ENCODE measurements at regions not wholly inside any gene's neighbourhood (a gene's known extent, or its start where the extent isn't known, plus 50 kb on each side); places are given as distances from the start of the nearest gene placed in this dataset.

GRCh38 chr1:56410405-56410804 lies 169.0 kb downstream of the PLPP3 start:
- no peak for TF ChIP-seq REST (IDR thresholded peaks at IDR 0.05)
- TF ChIP-seq POLR2A (IDR thresholded peaks at IDR 0.05; ENCODE audit: low read length) = no peak
- TF ChIP-seq RCOR1 (IDR thresholded peaks at IDR 0.05; ENCODE audit: low read depth, low read length) = no peak
- no peak for TF ChIP-seq PHF8 (IDR thresholded peaks at IDR 0.05; ENCODE audit: borderline replicate concordance, low read depth)
